Loucy (cell line): ENCODE measurements at regions not wholly inside any gene's neighbourhood (a gene's known extent, or its start where the extent isn't known, plus 50 kb on each side); places are given as distances from the start of the nearest gene placed in this dataset.

Source experiments
- H2AFZ ChIP-seq: fragments of 200-600 bp; sonication (generic); 2 replicates; pipeline ENCODE4 v1.6.0; 2016; ENCODE audit warnings: antibody characterized with exemption, mild to moderate bottlenecking, low read length, moderate library complexity
- H3F3A ChIP-seq: fragments of 200-600 bp; 2 replicates; pipeline ENCODE4 v1.6.0; 2016; ENCODE audit warnings: antibody characterized with exemption, low read depth, mild to moderate bottlenecking
- H3K27me3 ChIP-seq: fragments of 200-600 bp; sonication (generic); 2 replicates; pipeline ENCODE4 v1.6.1; 2014; ENCODE audit warnings: low read length, mild to moderate bottlenecking; ENCODE audit not compliant: insufficient read depth, poor library complexity, severe bottlenecking
- H3K36me3 ChIP-seq: fragments of 200-600 bp; sonication (generic); 2 replicates; pipeline ENCODE4 v1.6.1; 2016; ENCODE audit warnings: low read length; ENCODE audit not compliant: insufficient read depth
- H3K4me1 ChIP-seq: fragments of 200-600 bp; sonication (generic); 2 replicates; pipeline ENCODE4 v1.5.1; 2014; ENCODE audit warnings: low read length, mild to moderate bottlenecking; ENCODE audit not compliant: insufficient read depth, poor library complexity, severe bottlenecking
- H3K4me2 ChIP-seq: fragments of 200-600 bp; sonication (generic); 2 replicates; pipeline ENCODE4 v1.6.0; 2014; ENCODE audit warnings: antibody characterized with exemption, low read length, low read depth, mild to moderate bottlenecking; ENCODE audit not compliant: poor library complexity, severe bottlenecking
- H3K4me3 ChIP-seq: fragments of 200-600 bp; sonication (generic); 2 replicates; pipeline ENCODE4 v1.5.1; 2014; ENCODE audit warnings: low read length, mild to moderate bottlenecking, mixed read lengths; ENCODE audit not compliant: poor library complexity, severe bottlenecking
- H3K79me2 ChIP-seq: fragments of 200-600 bp; sonication (generic); 2 replicates; pipeline ENCODE4 v1.6.1; 2014; ENCODE audit warnings: low read length; ENCODE audit not compliant: insufficient read depth
- H3K9ac ChIP-seq: fragments of 200-600 bp; sonication (generic); 2 replicates; pipeline ENCODE4 v1.6.0; 2014; ENCODE audit warnings: mild to moderate bottlenecking, low read depth, low read length, moderate library complexity; ENCODE audit not compliant: poor library complexity, severe bottlenecking
- H3K9me2 ChIP-seq: fragments of 200-600 bp; sonication (generic); replicated peaks from 2 replicates; pipeline ENCODE4 v1.6.1; 2016; ENCODE audit warnings: low read depth, low read length, mixed read lengths
- H3K9me3 ChIP-seq: fragments of 200-600 bp; sonication (generic); 2 replicates; pipeline ENCODE4 v1.6.1; 2014; ENCODE audit warnings: mild to moderate bottlenecking, antibody characterized with exemption, low read length, low read depth; ENCODE audit not compliant: insufficient read depth
- H4K20me1 ChIP-seq: fragments of 200-600 bp; sonication (generic); 2 replicates; pipeline ENCODE4 v1.6.0; 2014; ENCODE audit warnings: antibody characterized with exemption, low read length, mild to moderate bottlenecking; ENCODE audit not compliant: insufficient read depth, poor library complexity, severe bottlenecking
- CTCF ChIP-seq: fragments of 200-600 bp; sonication (generic); conservative IDR thresholded peaks from 2 replicates; pipeline ENCODE4 v1.5.1; 2014; ENCODE audit warnings: mild to moderate bottlenecking, antibody characterized with exemption, low read length
- EZH2phosphoT487 ChIP-seq: fragments of 200-600 bp; IDR thresholded peaks from 2 replicates; pipeline ENCODE4 v1.6.1; 2018; ENCODE audit warnings: antibody characterized with exemption, mild to moderate bottlenecking, moderate library complexity, borderline replicate concordance

DNA sequence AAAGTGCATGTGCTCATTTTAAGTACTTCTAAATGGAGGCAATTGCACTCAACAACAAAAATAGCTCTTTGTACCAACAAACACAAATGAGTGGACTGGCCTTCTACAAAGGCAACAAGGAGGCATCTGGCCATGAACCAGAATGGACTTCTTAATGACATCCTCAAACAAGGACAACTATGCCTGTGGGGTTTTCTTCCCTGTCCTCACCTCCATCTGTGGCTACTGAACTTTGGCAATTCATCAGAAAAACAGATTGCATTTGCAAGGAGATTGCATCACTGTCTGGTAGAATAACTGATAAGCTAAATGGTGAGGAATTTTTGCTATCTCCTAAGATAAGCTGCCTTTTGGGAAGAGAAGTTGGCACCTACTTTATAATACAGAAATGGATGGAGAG is 447.3 kb upstream of the CCNG1 start:
- no peaks in the 10 kb centered on the region for H3F3A ChIP-seq
- no peak overlapping the region for H3K4me3 ChIP-seq
- H3K9ac ChIP-seq: no peak overlapping the region
- H3K9me3 ChIP-seq: no peaks in the 10 kb centered on the region
- TF ChIP-seq EZH2phosphoT487 (no peak), CTCF (no peak)
- H3K4me1 ChIP-seq: no peaks in the 10 kb centered on the region
- no peak overlapping the region for H2AFZ ChIP-seq
- no peaks in the 10 kb centered on the region for H3K9me2 ChIP-seq
- no peaks in the 10 kb centered on the region for H4K20me1 ChIP-seq
- H3K79me2 ChIP-seq: no peaks in the 10 kb centered on the region
- no peaks in the 10 kb centered on the region for H3K27me3 ChIP-seq
- no peak overlapping the region for H3K4me2 ChIP-seq
- H3K36me3 ChIP-seq: no peaks in the 10 kb centered on the region

- Histone ChIP-seq H3K79me2 (no peaks in the 10 kb centered on the region), H3F3A (no peaks in the 10 kb centered on the region), H3K27me3 (no peaks in the 10 kb centered on the region), H3K9ac (no peak overlapping the region), H3K4me3 (no peak overlapping the region), H3K4me2 (no peak overlapping the region), H3K9me2 (no peaks in the 10 kb centered on the region), H2AFZ (no peak overlapping the region), H4K20me1 (no peaks in the 10 kb centered on the region), H3K36me3 (no peaks in the 10 kb centered on the region), H3K9me3 (no peaks in the 10 kb centered on the region), H3K4me1 (no peaks in the 10 kb centered on the region)
- TF ChIP-seq CTCF (no peak), EZH2phosphoT487 (no peak)
These were observed 446.4 kb upstream of the CCNG1 start for GRCh38 chr5:162990856-162991497.

GRCh38 chr5:162995568-162995967 is 441.8 kb upstream of the CCNG1 start:
- Histone ChIP-seq H3K79me2 (no peaks in the 10 kb centered on the region), H3K36me3 (no peaks in the 10 kb centered on the region), H3K4me1 (no peaks in the 10 kb centered on the region), H2AFZ (no peak overlapping the region), H3K4me3 (no peak overlapping the region), H3F3A (no peaks in the 10 kb centered on the region), H3K4me2 (no peak overlapping the region), H3K9ac (no peak overlapping the region), H3K9me2 (no peaks in the 10 kb centered on the region), H3K27me3 (no peaks in the 10 kb centered on the region), H4K20me1 (no peaks in the 10 kb centered on the region), H3K9me3 (no peaks in the 10 kb centered on the region)
- TF ChIP-seq CTCF (no peak), EZH2phosphoT487 (no peak)
